ENCODE measurements at regions not wholly inside any gene's neighbourhood (a gene's known extent, or its start where the extent isn't known, plus 50 kb on each side); places are given as distances from the start of the nearest gene placed in this dataset.

- H3K27me3 ChIP-seq (replicated peaks in 1 of 4; ENCODE audit: control insufficient read depth in 3 of 4, extremely low read depth in 1 of 4, insufficient read depth in 3 of 4, low read length in 3 of 4), result no peaks in the 10 kb centered on the region
- H2BK5ac ChIP-seq (ENCODE audit: low read depth, low read length), result no peak overlapping the region
- no peak overlapping the region for H2BK20ac ChIP-seq (ENCODE audit: low read length)
- no peak overlapping the region for H3K56ac ChIP-seq (replicated peaks; ENCODE audit: insufficient read length, low read depth, low read length)
- no peaks in the 10 kb centered on the region for H3K36me3 ChIP-seq (ENCODE audit: control insufficient read depth in 2 of 4, insufficient read depth in 4 of 4, low read length in 3 of 4)
- H2BK12ac ChIP-seq (ENCODE audit: low read depth, low read length), result 0 out of 2 replicates have a peak overlapping the region, but pooled peaks have one; percentile 39
- ChIA-PET CTCF (ENCODE audit: partially characterized antibody) (no interaction called here), POLR2A (ENCODE audit: partially characterized antibody) (no interaction called here)
- H4K20me1 ChIP-seq (replicated peaks in 1 of 2; ENCODE audit: control insufficient read depth in 1 of 2, insufficient read depth in 2 of 2, low read length in 2 of 2), result no peaks in the 10 kb centered on the region
- H2BK15ac ChIP-seq (ENCODE audit: low read length), result no peak overlapping the region
- H3K9me3 ChIP-seq (ENCODE audit: insufficient read depth in 2 of 2, low read depth in 1 of 2, low read length in 1 of 2), result no peaks in the 10 kb centered on the region
- H3K79me2 ChIP-seq (ENCODE audit: control insufficient read depth in 1 of 2, insufficient read depth in 2 of 2, low read length in 2 of 2), result no peaks in the 10 kb centered on the region
- FAIRE-seq, result no peak
- no peak overlapping the region for H3K4ac ChIP-seq (replicated peaks; ENCODE audit: insufficient read length, low read depth, low read length)
- 84% methylated on average over 3 of the region's 3 CpGs; no CpG with 5 or more reads in 1 of the 2 experiments for WGBS, 2 experiments (ENCODE audit: extremely low coverage in 1 of 2, insufficient coverage in 1 of 2, insufficient read length in 1 of 2, insufficient replicate concordance in 2 of 2, low coverage in 1 of 2, low lambda C conversion rate in 2 of 2, missing lambda C conversion rate in 1 of 2)
- H2BK120ac ChIP-seq (replicated peaks; ENCODE audit: low read depth, low read length), result no peak overlapping the region
- no peak overlapping the region for H4K8ac ChIP-seq (ENCODE audit: extremely low read depth, insufficient read depth, low read length)
- no peak overlapping the region for H2AK5ac ChIP-seq (ENCODE audit: low read depth, low read length)
- no peak overlapping the region for H3K4me3 ChIP-seq (ENCODE audit: extremely low read depth in 1 of 4, insufficient read depth in 2 of 4, low read depth in 3 of 4, low read length in 4 of 4)
- DNase-seq (ENCODE audit: low read depth in 1 of 2, low spot score in 2 of 2), result no peak
- H3K9ac ChIP-seq (replicated peaks in 1 of 4; ENCODE audit: extremely low read depth in 1 of 4, low read depth in 3 of 4, low read length in 3 of 4), result no peak overlapping the region
- no peak overlapping the region for H4K91ac ChIP-seq (replicated peaks; ENCODE audit: insufficient read length, low read length)
- no peaks in the 10 kb centered on the region for H3K79me1 ChIP-seq (ENCODE audit: low read depth, low read length)
- H3K14ac ChIP-seq (ENCODE audit: insufficient read length), result no peak overlapping the region
- no peak overlapping the region for H2AFZ ChIP-seq (ENCODE audit: low read length)
- H3K4me2 ChIP-seq (ENCODE audit: insufficient read depth in 1 of 2, low read depth in 2 of 2, low read length in 2 of 2), result no peak overlapping the region
- no peak overlapping the region for H3K27ac ChIP-seq (ENCODE audit: low read depth, low read length)
- H3K18ac ChIP-seq (ENCODE audit: extremely low read depth, low read length), result no peak overlapping the region
- no peak overlapping the region for H3K23ac ChIP-seq (ENCODE audit: insufficient read length)
- peaks cover 5% of the 10 kb centered on the region; the same call in 1 of the 2 replicates for H3K23me2 ChIP-seq (ENCODE audit: low read depth, low read length)
- no peak overlapping the region for H4K5ac ChIP-seq (ENCODE audit: insufficient read length, low read depth, low read length)
- H3K4me1 ChIP-seq (replicated peaks in 1 of 4; ENCODE audit: control insufficient read depth in 3 of 4, insufficient read depth in 4 of 4, low read length in 3 of 4), result peaks cover 0 to 2% (median 1%) of the 10 kb centered on the region in 4 experiments; a peak in 2 of 7 replicates
- TF ChIP-seq NANOG (IDR thresholded peaks at IDR 0.05; ENCODE audit: insufficient read depth, low read depth, low read length, poor library complexity, severe bottlenecking), result no peak
- no peak for TF ChIP-seq ZNF274 (IDR thresholded peaks at IDR 0.05; ENCODE audit: borderline replicate concordance, extremely low read depth, low read length)
- no peak for TF ChIP-seq TAF7 (optimal IDR thresholded peaks at IDR 0.05; ENCODE audit: borderline replicate concordance, low read depth, low read length)
- TF ChIP-seq EZH2 (IDR thresholded peaks at IDR 0.05; ENCODE audit: low read depth, low read length, severe bottlenecking), result no peak
- no peak for TF ChIP-seq FOSL1 (IDR thresholded peaks at IDR 0.05; ENCODE audit: insufficient read depth, low read depth, low read length)
- TF ChIP-seq GABPA (IDR thresholded peaks at IDR 0.05; ENCODE audit: borderline replicate concordance, insufficient read depth, low read length), result no peak
- TF ChIP-seq RNF2 (IDR thresholded peaks at IDR 0.05; ENCODE audit: borderline replicate concordance, low read depth, low read length, missing control alignments, poor library complexity, severe bottlenecking), result no peak
- TF ChIP-seq SRF (IDR thresholded peaks at IDR 0.05; ENCODE audit: low read depth, low read length), result no peak
- no peak for TF ChIP-seq NRF1 (IDR thresholded peaks at IDR 0.05; ENCODE audit: low read depth, low read length)
- TF ChIP-seq SUZ12 (IDR thresholded peaks at IDR 0.05; ENCODE audit: low read length), result no peak
- TF ChIP-seq SIX5 (IDR thresholded peaks at IDR 0.05; ENCODE audit: low read depth, low read length), result no peak
- no peak for TF ChIP-seq POU5F1 (IDR thresholded peaks at IDR 0.05; ENCODE audit: low read depth, low read length)
- no peak for TF ChIP-seq SIRT6 (IDR thresholded peaks at IDR 0.05; ENCODE audit: low read length)
Measured at GRCh38 chrX:1720836-1721235, 106.0 kb downstream of the ASMT start.

Measured in H1 (cell line).